Occipital lobe (tissue), 1 donor: ENCODE measurements at regions not wholly inside any gene's neighbourhood (a gene's known extent, or its start where the extent isn't known, plus 50 kb on each side); places are given as distances from the start of the nearest gene placed in this dataset.

Experiments used
- DNase-seq: peaks from one replicate; lab custom pipeline; 2025; lab: John Stamatoyannopoulos, UW

DNA sequence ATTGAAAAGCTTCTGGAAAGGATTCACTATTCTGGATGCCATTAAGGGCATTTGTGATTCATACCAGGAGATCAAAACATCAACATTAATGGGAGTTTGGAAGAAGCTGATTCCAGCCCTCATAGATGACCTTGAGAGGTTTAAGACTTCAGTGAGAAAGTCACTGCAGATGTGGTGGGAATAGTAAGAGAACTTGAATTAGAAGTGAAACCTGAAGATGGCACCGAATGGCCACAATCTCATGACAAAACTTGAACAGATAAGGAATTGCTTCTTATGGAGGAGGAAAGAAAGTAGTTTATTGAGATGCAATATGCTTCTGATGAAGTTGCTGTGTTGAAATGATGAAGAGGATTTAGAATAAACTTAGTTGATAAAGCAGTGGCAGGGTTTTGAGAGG, 254.6 kb upstream of the SLC24A2 start:
- DNase-seq = no peak

DNA sequence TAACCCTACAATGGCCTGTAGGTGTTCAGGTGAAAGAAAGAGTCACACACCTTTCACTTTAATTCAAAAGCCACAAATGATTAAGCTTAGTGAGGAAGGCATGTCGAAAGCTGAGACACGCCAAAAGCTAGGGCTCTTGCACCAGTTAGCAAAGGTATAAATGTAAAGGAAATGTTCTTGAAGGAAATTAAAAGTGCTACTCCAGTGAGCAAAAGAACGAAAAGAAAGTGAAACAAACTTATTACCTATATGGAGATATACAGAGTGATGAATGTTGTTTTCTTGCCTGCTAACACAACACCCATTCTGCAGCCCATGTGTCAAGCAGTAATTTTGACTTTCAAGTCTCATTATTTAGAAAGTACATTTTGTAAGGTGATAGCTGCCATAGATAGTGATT, 254.2 kb upstream of the SLC24A2 start:
- no peak for DNase-seq

DNA sequence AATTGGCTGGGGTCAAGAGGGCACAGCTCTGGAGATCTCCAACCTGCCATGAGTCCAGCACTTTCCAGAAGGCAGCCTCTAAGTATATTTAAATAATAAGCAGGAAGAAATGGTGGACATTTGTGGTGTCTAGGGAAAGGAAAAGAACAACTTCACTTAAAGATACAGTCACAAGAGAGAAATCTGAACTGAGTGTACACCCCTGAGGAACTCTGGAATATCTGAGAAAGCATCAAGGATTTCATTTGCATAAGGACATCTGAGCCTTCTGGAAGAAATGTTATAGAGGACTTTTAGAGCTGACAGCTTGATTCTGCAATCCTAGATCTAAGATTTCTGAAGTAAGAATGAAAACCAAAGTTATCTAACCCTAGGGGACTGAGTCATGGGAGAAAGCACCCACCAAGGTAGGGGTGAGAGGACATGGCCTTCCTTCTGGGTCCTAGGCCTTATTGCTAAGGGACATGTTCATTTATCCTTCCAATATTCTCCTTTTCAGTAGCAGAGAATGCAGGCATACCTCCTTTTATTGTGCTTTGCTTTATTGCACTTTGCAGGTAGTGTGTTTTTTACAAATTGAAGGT, 253.4 kb upstream of the SLC24A2 start:
- no peak for DNase-seq

DNA sequence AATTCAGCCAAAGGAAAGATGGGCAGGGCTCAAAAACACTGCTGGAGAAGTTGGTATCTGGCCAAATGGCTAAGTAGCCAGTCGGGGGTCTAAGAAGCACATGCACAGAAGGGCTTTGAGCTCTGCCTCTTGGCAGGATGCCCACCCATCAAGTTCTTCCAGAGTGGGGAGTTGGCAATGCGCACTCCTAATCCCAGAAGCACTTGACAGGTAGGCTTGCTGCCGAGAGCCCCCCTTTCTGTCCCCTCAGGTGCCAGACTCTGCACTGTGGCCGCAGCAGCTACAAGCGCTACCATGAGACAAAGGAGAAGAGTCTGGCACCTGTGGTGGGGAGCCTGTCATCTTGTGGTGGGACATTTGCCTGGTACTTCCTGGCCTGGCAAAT, 252.9 kb upstream of the SLC24A2 start:
- DNase-seq = no peak

DNA sequence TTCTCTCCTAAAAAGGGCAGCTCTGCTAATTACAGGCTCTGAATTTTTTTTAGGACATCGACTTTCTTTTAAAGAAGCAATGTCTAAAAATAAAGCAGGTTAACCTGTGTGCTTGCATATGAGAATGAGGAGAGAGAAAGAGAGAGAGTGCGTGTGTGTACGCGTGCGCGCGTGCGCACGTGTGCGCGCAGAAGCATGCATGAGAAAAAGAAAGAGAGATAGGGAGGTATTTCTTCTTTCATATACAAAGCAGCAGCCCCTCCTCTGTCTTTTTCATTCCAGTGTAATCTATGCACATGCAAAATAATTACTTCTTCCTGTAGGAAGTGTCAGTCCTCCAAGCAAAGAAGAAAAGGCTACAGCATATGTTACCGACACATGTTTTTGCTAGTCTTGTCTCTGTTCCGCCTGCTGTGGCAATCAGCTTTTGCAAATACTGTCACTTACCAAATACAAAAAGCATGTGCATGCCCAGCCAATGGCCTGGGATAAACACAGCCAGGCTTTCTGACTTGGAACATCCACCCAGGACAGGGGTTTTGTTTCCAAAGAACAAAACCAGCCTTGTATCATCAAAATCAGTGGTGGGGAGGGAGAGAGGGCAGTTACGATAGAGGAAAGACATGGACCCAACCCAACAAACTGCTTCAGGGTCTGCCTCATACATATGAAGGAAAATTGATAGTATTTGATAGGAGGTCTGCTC, 252.3 kb upstream of the SLC24A2 start:
- peak; percentile 49 for DNase-seq

DNA sequence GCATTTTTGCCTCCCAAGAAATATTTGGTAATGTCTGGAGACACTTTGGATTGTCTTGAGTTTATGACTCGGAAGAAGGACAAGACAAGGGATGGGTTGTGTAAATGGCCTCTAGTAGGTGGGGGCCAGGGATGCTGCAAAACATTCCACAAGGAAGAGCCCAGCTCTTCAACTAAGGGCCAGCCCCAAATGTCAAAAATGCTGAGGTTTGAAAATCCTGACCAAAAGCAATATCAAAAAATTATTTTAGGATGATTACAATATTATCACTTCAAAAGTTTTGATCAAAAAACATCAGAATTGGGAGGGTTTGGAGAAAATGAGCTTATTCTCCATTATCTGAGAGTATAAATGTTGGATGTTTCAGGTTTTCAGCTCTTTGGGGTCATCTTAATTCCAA, 248.9 kb upstream of the SLC24A2 start:
- no peak for DNase-seq

DNA sequence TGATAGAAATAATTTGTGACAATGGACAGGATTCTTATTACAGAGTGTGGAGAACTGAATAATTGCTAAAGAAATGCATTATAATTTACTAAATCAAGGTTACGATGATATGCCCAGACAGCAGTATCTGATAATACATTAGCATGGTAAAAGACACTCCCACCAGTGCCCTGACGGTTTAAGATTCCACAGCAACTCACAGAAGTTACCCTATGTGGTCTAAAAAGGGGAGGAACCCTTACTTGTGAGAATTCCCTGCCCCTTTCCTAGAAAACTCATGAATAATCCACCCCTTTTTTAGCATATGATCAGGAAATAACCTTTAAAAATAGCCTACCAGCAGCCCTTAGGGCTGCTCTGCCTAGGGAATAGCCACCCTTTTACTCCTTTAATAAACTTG, 244.7 kb upstream of the SLC24A2 start:
- DNase-seq = no peak

DNA sequence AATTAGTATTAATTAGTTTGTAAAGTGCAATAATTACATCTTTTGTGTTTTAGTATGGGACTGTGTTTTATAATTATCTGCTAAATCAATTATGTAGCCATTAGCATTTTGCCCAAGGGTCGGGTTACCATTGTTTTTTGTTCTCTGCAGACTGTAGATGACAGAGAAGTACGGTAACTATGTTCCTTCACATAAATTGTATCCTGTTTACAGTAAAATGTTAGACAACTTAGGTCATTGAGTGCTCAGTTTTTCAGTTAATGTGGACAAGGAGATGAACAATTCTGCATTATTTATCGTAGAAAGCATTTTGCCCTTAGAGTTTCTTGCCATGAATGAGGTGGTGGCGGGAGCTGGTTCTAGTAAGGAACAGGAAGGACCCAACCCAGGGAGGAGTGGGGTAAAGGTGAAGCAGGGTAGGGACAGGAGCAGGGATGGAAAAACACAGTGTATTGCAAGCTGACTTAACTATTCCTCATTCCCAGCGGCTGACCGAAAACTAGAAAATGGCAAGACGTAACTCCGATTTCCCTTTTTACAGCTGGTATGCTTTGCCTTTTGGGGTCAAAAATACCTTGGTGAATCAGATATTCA, 243.7 kb upstream of the SLC24A2 start:
- DNase-seq = no peak

DNA sequence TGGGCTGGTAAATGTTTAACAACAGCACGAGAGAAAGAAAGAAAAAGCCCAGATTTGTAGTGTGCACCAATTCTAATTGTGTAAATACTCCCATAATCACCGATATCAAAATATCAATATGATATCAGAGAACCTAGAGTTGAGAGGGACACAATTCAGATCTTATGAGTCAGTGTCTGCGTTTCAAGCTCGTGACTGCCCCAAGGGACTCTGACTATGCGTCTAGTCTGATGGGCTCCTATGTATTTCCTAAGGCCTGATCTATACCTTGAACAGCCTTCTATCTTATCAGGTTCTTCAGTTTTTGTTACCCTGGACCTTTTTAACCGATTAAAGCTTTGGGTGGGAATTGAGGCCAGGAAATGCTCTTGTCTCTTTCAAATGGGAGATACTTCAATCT, 243.0 kb upstream of the SLC24A2 start:
- DNase-seq = no peak

DNA sequence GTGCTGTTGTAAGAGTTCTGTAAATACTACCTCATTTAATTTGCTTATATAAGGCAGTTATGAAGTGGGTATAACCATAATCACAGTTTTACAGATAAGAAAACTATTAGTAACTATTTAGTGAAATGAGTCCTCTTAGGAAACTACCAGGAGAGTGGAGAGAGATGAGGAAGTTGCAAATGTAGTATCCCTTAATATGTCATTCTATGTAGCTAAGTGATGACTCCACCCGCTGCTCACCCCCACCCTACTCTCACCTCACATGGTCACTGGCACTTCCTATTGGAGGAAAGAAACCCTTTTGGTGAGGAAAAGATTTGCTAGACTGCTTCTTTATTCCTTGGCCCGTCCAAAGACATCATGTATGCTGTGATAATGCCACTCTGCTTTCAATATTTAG, 241.8 kb upstream of the SLC24A2 start:
- DNase-seq = no peak

DNA sequence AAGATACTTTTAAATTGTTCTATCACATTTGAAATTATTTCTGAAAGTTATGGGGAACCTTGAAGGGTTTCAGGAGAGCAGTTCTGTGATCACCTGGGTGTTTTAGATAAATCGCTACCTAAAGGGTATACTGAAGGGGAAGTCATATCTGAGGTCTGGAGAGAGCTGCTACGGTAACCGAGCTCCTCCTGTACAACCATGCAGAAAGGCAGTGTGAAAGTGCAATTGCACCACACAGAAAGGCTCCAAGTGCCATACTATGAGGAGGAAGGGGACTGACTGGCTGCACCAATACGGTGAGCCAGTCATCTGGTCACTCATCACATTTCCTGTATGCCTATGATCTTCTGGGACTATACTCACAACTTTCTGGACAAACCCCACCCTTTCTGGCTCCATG, 241.4 kb upstream of the SLC24A2 start:
- DNase-seq = no peak

DNA sequence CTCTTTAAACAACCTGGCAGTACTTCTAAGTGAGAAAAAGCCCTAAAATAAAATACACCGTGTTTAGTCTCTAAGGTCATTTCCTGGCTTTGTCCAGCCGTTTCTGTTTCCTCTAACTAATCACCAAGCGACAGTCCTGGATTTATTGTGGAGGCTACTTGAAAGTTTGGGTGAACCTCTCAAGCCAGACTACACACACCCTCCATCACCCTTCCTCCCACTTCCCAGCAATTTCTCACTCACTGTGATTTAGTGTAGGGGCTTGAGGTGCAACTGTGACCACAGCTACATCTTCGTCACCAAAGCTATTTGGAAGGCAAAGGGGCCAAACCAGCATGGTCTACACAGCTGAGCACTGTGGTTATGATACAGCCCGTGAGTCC, 240.0 kb upstream of the SLC24A2 start:
- DNase-seq = no peak

DNA sequence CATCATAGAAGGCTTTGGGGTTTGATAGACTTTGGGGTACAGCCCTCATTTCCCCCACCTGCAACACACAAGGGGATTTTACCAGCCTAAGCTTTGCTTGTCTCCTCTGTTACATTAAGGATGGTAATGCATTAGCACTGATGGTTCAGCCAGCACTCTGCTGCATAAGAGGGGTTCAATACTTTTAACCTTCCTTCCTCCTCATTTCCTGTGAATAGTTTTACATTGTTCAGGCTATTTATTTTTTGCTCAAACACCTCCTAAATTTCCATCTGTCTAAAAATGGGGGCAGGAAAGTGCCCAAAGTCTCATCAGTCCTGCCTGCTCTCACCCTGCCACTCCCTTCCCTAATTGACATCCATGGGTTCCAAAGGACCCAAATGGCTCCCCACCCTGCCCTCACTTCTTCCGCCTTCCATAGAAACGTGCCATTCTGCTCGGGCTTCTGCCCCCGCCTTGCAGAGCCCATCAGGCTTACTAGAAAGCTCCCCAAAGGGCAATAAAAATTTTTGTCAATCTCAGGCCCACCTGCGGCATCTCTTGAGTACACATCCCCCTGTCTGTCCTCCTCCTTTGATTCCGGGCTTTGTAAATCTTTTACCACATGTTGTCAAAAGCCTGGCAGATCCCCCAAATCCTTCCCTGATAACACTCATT, 239.5 kb upstream of the SLC24A2 start:
- no peak for DNase-seq

DNA sequence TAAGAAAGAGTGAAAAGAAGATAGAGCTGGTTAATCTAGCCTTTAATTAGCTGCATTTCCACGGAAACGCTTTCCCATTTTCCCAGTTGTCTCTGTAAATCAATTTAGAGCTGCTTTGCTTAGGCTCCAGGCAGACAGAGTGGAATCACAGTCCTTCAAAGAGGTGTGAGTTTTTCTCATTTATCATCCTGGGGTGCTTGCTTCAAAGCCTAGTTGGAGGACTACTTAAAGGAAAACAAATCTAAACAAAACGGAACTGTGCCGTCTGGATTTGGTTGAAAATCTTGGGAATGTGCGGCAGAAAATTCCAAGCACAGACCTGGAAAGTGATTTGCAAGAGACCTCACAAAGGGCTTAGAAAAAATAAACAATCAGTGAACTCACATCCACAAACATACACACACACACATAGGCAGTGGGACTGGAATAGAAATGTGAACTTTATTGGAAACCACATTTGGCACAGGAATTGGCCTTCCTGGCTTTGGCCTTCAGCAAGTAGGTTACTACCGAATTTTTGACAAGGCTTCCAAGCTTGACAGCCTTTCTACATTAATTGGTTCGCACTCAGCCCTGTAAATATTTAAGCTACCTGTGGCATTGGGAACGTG, 235.2 kb upstream of the SLC24A2 start:
- no peak for DNase-seq

DNA sequence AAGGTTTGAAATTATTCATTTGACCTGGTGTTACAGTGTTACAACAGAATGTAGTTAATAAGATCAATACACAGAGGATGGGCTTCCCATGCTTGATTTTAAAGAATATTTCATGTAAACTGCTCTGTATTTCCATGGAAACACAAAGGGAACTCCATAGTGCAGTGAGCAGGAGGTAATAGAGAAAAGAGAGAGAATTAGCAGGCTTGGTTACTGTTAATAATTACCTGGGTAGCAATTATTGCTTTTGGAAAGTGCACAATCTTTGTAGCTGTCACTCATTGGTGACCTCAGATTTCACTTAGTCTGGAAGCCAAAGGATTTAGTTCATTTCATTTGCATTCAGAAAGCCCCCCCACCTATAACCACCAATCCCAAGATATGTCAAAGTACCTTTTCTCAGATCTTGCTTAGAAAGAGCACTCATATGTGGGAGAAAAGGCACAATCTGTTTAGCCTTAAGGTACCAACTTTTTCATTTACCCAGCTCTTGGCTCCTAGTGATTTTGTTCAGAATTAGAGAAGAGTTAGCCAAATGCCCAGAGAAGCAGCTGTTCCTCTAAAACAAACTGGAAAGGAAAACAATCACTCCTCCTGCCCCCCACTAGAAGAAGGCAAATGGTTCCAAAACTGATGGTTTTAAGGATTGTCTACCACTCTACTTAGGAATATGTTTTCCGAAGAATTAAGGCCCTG, 234.5 kb upstream of the SLC24A2 start:
- no peak for DNase-seq

DNA sequence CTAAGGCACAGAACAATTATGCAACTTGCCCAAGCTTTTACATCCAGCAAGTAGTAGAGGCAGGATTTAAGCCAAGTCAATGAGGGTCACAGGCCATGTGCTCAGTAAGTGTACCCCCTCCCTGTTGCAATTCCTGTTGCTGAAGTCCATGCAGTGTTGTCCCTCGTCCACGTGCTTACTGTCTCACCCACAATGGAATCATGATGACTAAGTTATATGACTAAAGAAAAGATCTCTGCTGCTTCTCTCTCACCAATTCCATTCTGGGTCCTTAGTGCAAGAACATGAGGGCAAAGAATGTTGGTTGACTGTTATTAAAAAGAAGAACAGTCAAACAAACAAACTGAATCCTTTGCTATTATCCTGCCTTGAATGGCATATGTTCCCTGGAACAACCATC, 233.6 kb upstream of the SLC24A2 start:
- no peak for DNase-seq

DNA sequence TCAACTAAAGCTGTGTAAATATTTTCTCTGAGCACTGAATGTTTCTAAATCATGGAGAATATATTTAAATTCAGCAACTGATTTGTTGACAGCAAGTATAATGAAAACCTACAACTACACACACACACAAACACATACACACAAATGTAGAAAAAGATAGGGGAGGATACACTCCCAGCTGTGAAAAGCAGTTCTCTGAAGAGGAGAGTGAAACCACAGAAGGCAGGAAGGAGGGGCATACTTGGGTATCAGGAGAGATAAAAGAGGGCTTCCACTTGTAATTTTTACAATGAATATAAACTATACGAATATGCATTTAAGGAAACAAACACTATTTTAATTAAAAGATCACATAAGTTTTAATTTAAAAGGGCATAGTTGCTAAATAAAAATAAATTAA, 227.8 kb upstream of the SLC24A2 start:
- DNase-seq = no peak

DNA sequence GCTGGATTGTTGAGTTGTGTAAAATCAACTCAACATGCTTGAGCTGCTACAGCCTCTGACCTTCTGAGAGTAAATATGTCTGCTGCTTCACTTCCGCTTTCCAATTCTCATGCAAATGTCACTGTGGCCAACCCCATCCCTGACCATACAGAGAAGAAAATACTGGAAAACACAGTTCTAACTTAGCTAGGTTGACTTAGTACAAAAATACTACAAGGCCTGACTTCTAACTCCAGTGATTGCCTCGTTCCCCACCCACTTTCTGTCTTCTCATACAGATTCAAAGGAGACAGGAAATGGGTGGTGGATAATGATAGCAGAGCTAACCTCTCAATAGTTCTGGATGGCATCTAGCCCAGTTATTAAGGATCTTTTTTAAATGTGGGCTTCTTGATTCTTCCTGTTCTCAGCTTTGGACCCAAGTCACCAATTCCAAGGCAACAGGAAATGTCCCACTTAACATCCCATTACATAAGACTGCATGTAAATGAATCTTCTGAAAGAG, 226.6 kb upstream of the SLC24A2 start:
- DNase-seq = no peak

DNA sequence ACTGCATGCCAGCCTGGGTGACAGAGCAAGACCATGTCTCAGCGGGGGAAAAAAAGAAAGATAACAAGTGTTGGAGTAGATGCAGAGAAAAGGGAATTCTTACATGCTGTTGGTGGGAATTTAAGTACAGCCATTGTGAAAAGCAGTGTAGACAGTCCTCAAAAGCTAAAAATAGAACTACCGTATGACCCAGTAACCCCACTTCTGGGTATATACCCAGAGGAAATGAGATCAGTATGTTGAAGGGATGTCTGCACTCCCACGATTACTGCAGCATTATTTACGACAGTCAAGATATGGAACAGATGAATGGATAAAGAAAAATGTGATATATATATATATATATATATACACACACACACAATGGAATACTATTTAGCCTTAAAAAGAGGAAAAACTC, 225.3 kb upstream of the SLC24A2 start:
- DNase-seq = no peak

DNA sequence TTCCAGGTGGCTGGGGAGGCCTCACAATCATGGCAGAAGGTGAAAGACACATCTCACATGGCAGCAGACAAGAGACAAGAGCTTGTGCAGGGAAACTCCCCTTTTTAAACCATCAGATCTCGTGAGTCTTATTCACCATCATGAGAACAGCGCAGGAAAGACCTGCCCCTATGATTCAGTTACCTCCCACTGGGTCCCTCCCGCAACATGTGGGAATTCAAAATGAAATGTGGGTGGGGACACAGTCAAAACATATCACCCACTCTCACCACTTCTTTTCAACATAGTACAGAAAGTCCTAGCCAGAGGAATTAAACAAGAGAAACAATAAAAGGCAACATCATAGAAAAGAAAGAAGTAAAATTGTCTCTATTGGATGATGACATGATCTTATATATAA, 223.4 kb upstream of the SLC24A2 start:
- no peak for DNase-seq

DNA sequence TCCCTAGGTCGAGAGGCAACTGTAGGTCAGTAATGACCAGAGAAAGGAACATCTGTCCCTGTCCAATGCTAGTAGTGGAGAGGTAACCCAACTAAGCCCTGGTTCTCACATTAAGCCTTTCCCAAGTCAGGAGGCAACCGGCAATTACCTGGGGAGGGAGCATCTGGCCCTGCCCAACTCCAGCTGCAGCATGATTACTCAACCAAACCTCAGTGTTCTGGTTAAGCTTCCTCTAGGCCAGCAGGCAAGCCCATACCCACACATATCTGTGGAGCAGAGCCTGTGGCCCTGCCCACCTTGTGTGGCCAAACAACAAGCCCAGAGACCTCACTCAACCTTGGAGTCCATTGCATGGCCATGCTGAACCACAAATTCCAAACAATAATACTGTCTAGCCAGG, 220.8 kb upstream of the SLC24A2 start:
- no peak for DNase-seq

DNA sequence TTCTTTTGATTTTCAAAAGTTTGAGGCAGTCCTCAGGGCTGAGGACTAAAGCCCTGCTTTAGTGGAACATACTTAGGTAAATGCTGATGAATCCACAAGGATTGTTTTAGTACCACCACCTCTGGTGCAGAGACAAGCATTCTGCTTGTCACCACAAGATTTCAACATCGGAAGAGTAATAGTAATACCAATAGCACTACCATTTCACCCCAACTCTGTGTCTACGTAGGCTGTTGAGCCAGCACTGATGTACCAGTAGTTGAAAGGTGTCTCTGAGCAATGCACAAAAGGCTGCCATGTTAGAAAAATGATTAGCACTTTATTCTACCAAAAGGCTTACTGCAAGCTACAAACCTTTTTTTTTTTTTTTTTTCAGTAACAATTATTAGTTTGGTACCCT, 213.2 kb upstream of the SLC24A2 start:
- DNase-seq = no peak
